HG03558 (cell line): ENCODE measurements at regions not wholly inside any gene's neighbourhood (a gene's known extent, or its start where the extent isn't known, plus 50 kb on each side); places are given as distances from the start of the nearest gene placed in this dataset.
A peak's percentile ranks its signal among the peaks of the same experiment; 100 is the strongest.

Experiments
- ATAC-seq: cut with Tn5 transposase; IDR thresholded peaks from one replicate; pipeline ENCODE4 v1.9.1; 2021; ENCODE audit warnings: moderate number of reproducible peaks; ENCODE audit not compliant: unreplicated experiment; ENCODE audit errors: extremely low read depth

GRCh38 chr7:19463581-19463980 is 245.3 kb downstream of the POLR1F start:
- no peak for ATAC-seq

- ATAC-seq: no peak
Observed at GRCh38 chr7:19455623-19456022, 253.2 kb downstream of the POLR1F start.

- no peak for ATAC-seq
Observed at GRCh38 chr7:19448091-19448490, 260.7 kb downstream of the POLR1F start.

- ATAC-seq: no peak
Observed at GRCh38 chr7:19442016-19442785, 266.6 kb downstream of the POLR1F start.

- no peak for ATAC-seq
Observed at GRCh38 chr7:19439517-19439916, 269.3 kb downstream of the POLR1F start.

GRCh38 chr7:19437446-19437845 is 271.4 kb downstream of the POLR1F start:
- no peak for ATAC-seq

GRCh38 chr7:19427944-19428343 is 280.9 kb downstream of the POLR1F start:
- ATAC-seq: no peak

- no peak for ATAC-seq
Observed at GRCh38 chr7:19421861-19422260, 276.6 kb upstream of the FERD3L start.

- ATAC-seq: no peak
Observed at GRCh38 chr7:19417231-19417630, 272.0 kb upstream of the FERD3L start.

- ATAC-seq: no peak
Observed at GRCh38 chr7:19415123-19415522, 269.9 kb upstream of the FERD3L start.

- ATAC-seq: no peak
Observed at GRCh38 chr7:19413443-19413965, 268.3 kb upstream of the FERD3L start.

- no peak for ATAC-seq
Observed at GRCh38 chr7:19410691-19411090, 265.5 kb upstream of the FERD3L start.

- ATAC-seq: no peak
Observed at GRCh38 chr7:19410106-19410505, 264.9 kb upstream of the FERD3L start.

- ATAC-seq: no peak
Observed at GRCh38 chr7:19408706-19409220, 263.5 kb upstream of the FERD3L start.

GRCh38 chr7:19407270-19407669 is 262.0 kb upstream of the FERD3L start:
- no peak for ATAC-seq

GRCh38 chr7:19405541-19405940 is 260.3 kb upstream of the FERD3L start:
- no peak for ATAC-seq

- ATAC-seq: no peak
Observed at GRCh38 chr7:19404912-19405329, 259.7 kb upstream of the FERD3L start.

GRCh38 chr7:19403691-19404090 is 258.5 kb upstream of the FERD3L start:
- ATAC-seq: no peak

GRCh38 chr7:19401461-19401860 is 256.2 kb upstream of the FERD3L start:
- no peak for ATAC-seq

GRCh38 chr7:19400758-19401254 is 255.6 kb upstream of the FERD3L start:
- no peak for ATAC-seq

GRCh38 chr7:19397911-19398310 is 252.7 kb upstream of the FERD3L start:
- peak; percentile 90 for ATAC-seq

- no peak for ATAC-seq
Observed at GRCh38 chr7:19392246-19392645, 247.0 kb upstream of the FERD3L start.
